H1 (cell line): ENCODE measurements at regions not wholly inside any gene's neighbourhood (a gene's known extent, or its start where the extent isn't known, plus 50 kb on each side); places are given as distances from the start of the nearest gene placed in this dataset.

Source experiments
- CTCF ChIA-PET: fragments of 300-600 bp; sonication (Branson Sonifier 250); formaldehyde crosslinking; loops from one replicate; lab custom pipeline; 2021; ENCODE audit not compliant: partially characterized antibody; lab: Charles Lee
- POLR2A ChIA-PET: fragments of 300-600 bp; sonication (Branson Sonifier 250); formaldehyde crosslinking; loops from one replicate; lab custom pipeline; 2021; ENCODE audit warnings: inconsistent platforms; ENCODE audit not compliant: partially characterized antibody; lab: Charles Lee
- DNase-seq, 2 experiments: peaks; one replicate each; pipeline versions ENCODE4 v3.0.0 to v3.0.0-alpha.2; 2010 to 2022; ENCODE audit warnings: low spot score in 2 of 2, low read depth in 1 of 2, mixed read lengths in 1 of 2
- FAIRE-seq: peaks from 2 replicates; lab custom pipeline; 2011; peaks lifted over from hg19 to GRCh38; lab: Jason Lieb, UNC
- H2AFZ ChIP-seq: 2 replicates; pipeline ENCODE4 v1.8.1; 2012; ENCODE audit warnings: low read length, inconsistent platforms
- H2AK5ac ChIP-seq: 2 replicates; pipeline ENCODE4 v1.6.1; 2013; ENCODE audit warnings: low read depth, low read length
- H2BK120ac ChIP-seq: replicated peaks from 2 replicates; pipeline ENCODE3; 2013; ENCODE audit warnings: low read depth, low read length, inconsistent platforms
- H2BK12ac ChIP-seq: 2 replicates; pipeline ENCODE4 v1.6.1; 2013; ENCODE audit warnings: low read depth, low read length
- H2BK15ac ChIP-seq: 2 replicates; pipeline ENCODE4 v1.6.1; 2013; ENCODE audit warnings: low read length
- H2BK20ac ChIP-seq: 2 replicates; pipeline ENCODE4 v1.6.1; 2013; ENCODE audit warnings: low read length
- H2BK5ac ChIP-seq: 2 replicates; pipeline ENCODE4 v1.6.1; 2013; ENCODE audit warnings: low read depth, low read length
- H3K14ac ChIP-seq: 2 replicates; pipeline ENCODE4 v1.6.1; 2013; ENCODE audit warnings: inconsistent platforms; ENCODE audit not compliant: insufficient read length
- H3K18ac ChIP-seq: 2 replicates; pipeline ENCODE4 v1.6.1; 2013; ENCODE audit warnings: low read length; ENCODE audit errors: extremely low read depth
- H3K23ac ChIP-seq: 2 replicates; pipeline ENCODE4 v1.6.1; 2013; ENCODE audit warnings: inconsistent platforms; ENCODE audit not compliant: insufficient read length
- H3K23me2 ChIP-seq: 2 replicates; pipeline ENCODE4 v1.6.1; 2013; ENCODE audit warnings: low read depth, low read length
- H3K27ac ChIP-seq: 2 replicates; pipeline ENCODE4 v1.6.1; 2011; ENCODE audit warnings: low read depth, low read length, inconsistent platforms
- H3K27me3 ChIP-seq, 4 experiments: replicated peaks in 1 of 4; 1 replicate in 1 of 4; 2 replicates in 3 of 4; pipeline versions ENCODE4 v1.6.1 to v1.8.1; 2011 to 2013; ENCODE audit warnings: low read length in 3 of 4, mild to moderate bottlenecking in 3 of 4, inconsistent platforms in 2 of 4, mixed read lengths in 2 of 4, moderate library complexity in 1 of 4; ENCODE audit not compliant: control insufficient read depth in 3 of 4, insufficient read depth in 3 of 4; ENCODE audit errors: extremely low read depth in 1 of 4
- H3K36me3 ChIP-seq, 4 experiments: 2 replicates each; pipeline versions ENCODE4 v1.6.1 to v1.8.1; 2011 to 2013; ENCODE audit warnings: mild to moderate bottlenecking in 4 of 4, low read length in 3 of 4, moderate library complexity in 2 of 4, control low read depth in 1 of 4, inconsistent platforms in 1 of 4; ENCODE audit not compliant: insufficient read depth in 4 of 4, control insufficient read depth in 2 of 4
- H3K4ac ChIP-seq: replicated peaks from 2 replicates; pipeline ENCODE3; 2013; ENCODE audit warnings: low read length, low read depth, mixed read lengths, inconsistent platforms; ENCODE audit not compliant: insufficient read length
- H3K4me1 ChIP-seq, 4 experiments: replicated peaks in 1 of 4; 1 replicate in 1 of 4; 2 replicates in 3 of 4; pipeline versions ENCODE4 v1.6.1 to v1.8.1; 2011 to 2013; ENCODE audit warnings: low read length in 3 of 4, inconsistent platforms in 2 of 4, mixed read lengths in 1 of 4; ENCODE audit not compliant: insufficient read depth in 4 of 4, control insufficient read depth in 3 of 4
- H3K4me2 ChIP-seq, 2 experiments: 2 replicates each; pipeline versions ENCODE4 v1.6.1 to v1.8.1; 2011 to 2013; ENCODE audit warnings: low read depth in 2 of 2, low read length in 2 of 2, control low read depth in 1 of 2, inconsistent platforms in 1 of 2, mild to moderate bottlenecking in 1 of 2; ENCODE audit not compliant: insufficient read depth in 1 of 2
- H3K4me3 ChIP-seq, 4 experiments: fragments of 200-600, 300-600 bp in 1 of 4; sonication (generic), shearing (Covaris generic), sonication (Bioruptor Twin) in 1 of 4; 2 replicates each; pipeline versions ENCODE4 v1.5.1 to v1.8.1; 2011 to 2016; ENCODE audit warnings: low read length in 4 of 4, low read depth in 3 of 4, control low read depth in 2 of 4, inconsistent platforms in 2 of 4, mild to moderate bottlenecking in 2 of 4, mixed read lengths in 1 of 4, moderate library complexity in 1 of 4; ENCODE audit not compliant: insufficient read depth in 2 of 4; ENCODE audit errors: extremely low read depth in 1 of 4
- H3K56ac ChIP-seq: replicated peaks from 2 replicates; pipeline ENCODE3; 2013; ENCODE audit warnings: low read depth, mild to moderate bottlenecking, mixed read lengths, low read length, inconsistent platforms; ENCODE audit not compliant: insufficient read length
- H3K79me1 ChIP-seq: 2 replicates; pipeline ENCODE4 v1.6.1; 2013; ENCODE audit warnings: low read depth, low read length, control low read depth
- H3K79me2 ChIP-seq, 2 experiments: 2 replicates each; pipeline versions ENCODE4 v1.6.1 to v1.8.1; 2012 to 2013; ENCODE audit warnings: low read length in 2 of 2, mild to moderate bottlenecking in 2 of 2, inconsistent platforms in 1 of 2; ENCODE audit not compliant: insufficient read depth in 2 of 2, control insufficient read depth in 1 of 2
- H3K9ac ChIP-seq, 4 experiments: replicated peaks in 1 of 4; 1 replicate in 1 of 4; 2 replicates in 3 of 4; pipeline versions ENCODE4 v1.6.1 to v1.8.1; 2011 to 2013; ENCODE audit warnings: low read depth in 3 of 4, low read length in 3 of 4, control low read depth in 2 of 4, mild to moderate bottlenecking in 2 of 4, moderate library complexity in 2 of 4, inconsistent platforms in 1 of 4; ENCODE audit errors: extremely low read depth in 1 of 4
- H3K9me3 ChIP-seq, 2 experiments: 2 replicates each; pipeline versions ENCODE4 v1.6.1 to v1.8.1; 2012 to 2013; ENCODE audit warnings: mild to moderate bottlenecking in 2 of 2, moderate library complexity in 2 of 2, control low read depth in 1 of 2, inconsistent platforms in 1 of 2, low read depth in 1 of 2, low read length in 1 of 2, mixed read lengths in 1 of 2; ENCODE audit not compliant: insufficient read depth in 2 of 2
- H4K20me1 ChIP-seq, 2 experiments: replicated peaks in 1 of 2; 2 replicates each; pipeline versions ENCODE3 to v1.8.1; 2011 to 2013; ENCODE audit warnings: inconsistent platforms in 2 of 2, low read length in 2 of 2, mild to moderate bottlenecking in 1 of 2; ENCODE audit not compliant: insufficient read depth in 2 of 2, control insufficient read depth in 1 of 2
- H4K5ac ChIP-seq: 2 replicates; pipeline ENCODE4 v1.6.1; 2013; ENCODE audit warnings: low read length, low read depth, mixed read lengths, inconsistent platforms; ENCODE audit not compliant: insufficient read length
- H4K8ac ChIP-seq: 2 replicates; pipeline ENCODE4 v1.8.0; 2013; ENCODE audit warnings: mild to moderate bottlenecking, moderate library complexity, low read length, inconsistent platforms; ENCODE audit not compliant: insufficient read depth; ENCODE audit errors: extremely low read depth
- H4K91ac ChIP-seq: replicated peaks from 2 replicates; pipeline ENCODE3; 2013; ENCODE audit warnings: low read length, mixed read lengths, inconsistent platforms; ENCODE audit not compliant: insufficient read length
- CHD1 ChIP-seq: IDR thresholded peaks from 2 replicates; pipeline ENCODE4 v1.6.1; 2012; ENCODE audit warnings: low read depth, low read length, improper control_type of control experiment
- CHD2 ChIP-seq: IDR thresholded peaks from 2 replicates; pipeline ENCODE4 v1.6.1; 2012; ENCODE audit warnings: low read length, improper control_type of control experiment
- KDM4A ChIP-seq: IDR thresholded peaks from one replicate; pipeline ENCODE4 v1.7.1; 2012; ENCODE audit warnings: low read depth, mild to moderate bottlenecking, moderate library complexity, low read length, inconsistent platforms; ENCODE audit not compliant: severe bottlenecking
- RAD21 ChIP-seq, 2 experiments: IDR thresholded peaks in 1 of 2; conservative IDR thresholded peaks in 1 of 2; 2 replicates each; pipeline ENCODE4 v1.6.1; 2011; ENCODE audit warnings: low read depth in 2 of 2, low read length in 2 of 2, improper control_type of control experiment in 1 of 2, inconsistent platforms in 1 of 2, mild to moderate bottlenecking in 1 of 2, moderate library complexity in 1 of 2
- YY1 ChIP-seq: IDR thresholded peaks from 2 replicates; pipeline ENCODE4 v1.6.1; 2011; ENCODE audit warnings: low read depth, mild to moderate bottlenecking, low read length
- WGBS, 2 experiments: shearing (Covaris generic) in 1 of 2; methylation state at CpG; one replicate each; pipeline versions ENCODE4 v1.1.6 to v1.1.7; 2013 to 2015; ENCODE audit warnings: low lambda C conversion rate in 2 of 2, mixed read lengths in 2 of 2, inconsistent platforms in 1 of 2, low coverage in 1 of 2, missing lambda C conversion rate in 1 of 2; ENCODE audit not compliant: insufficient replicate concordance in 2 of 2, insufficient coverage in 1 of 2, insufficient read length in 1 of 2; ENCODE audit errors: extremely low coverage in 1 of 2, missing lambda C conversion rate in 1 of 2; 5-methylcytosine and 5-hydroxymethylcytosine counted together

GRCh38 chr10:53638006-53638405 lies 865.4 kb upstream of the MBL2 start:
- H2BK120ac ChIP-seq = no peak overlapping the region
- no peaks in the 10 kb centered on the region for H4K20me1 ChIP-seq
- no peaks in the 10 kb centered on the region for H3K27me3 ChIP-seq
- no peak overlapping the region for H2BK5ac ChIP-seq
- no peak overlapping the region for H3K56ac ChIP-seq
- H4K8ac ChIP-seq = no peak overlapping the region
- H2BK20ac ChIP-seq = no peak overlapping the region
- H2AFZ ChIP-seq = peak overlapping the region; percentile 77; the same call in 1 of the 2 replicates
- no peaks in the 10 kb centered on the region for H3K79me2 ChIP-seq
- H2BK15ac ChIP-seq = no peak overlapping the region
- ChIA-PET CTCF (interaction anchor here (1.5 kb wide), 1 partner anchor 13 kb away, joined by 4 read pairs; no protein-coding TSS in a partner anchor), POLR2A (no interaction called here)
- no peak overlapping the region for H3K18ac ChIP-seq
- H3K9ac ChIP-seq = no peak overlapping the region
- no peak overlapping the region for H2AK5ac ChIP-seq
- no peak overlapping the region for H4K91ac ChIP-seq
- no peak for FAIRE-seq
- H3K36me3 ChIP-seq = no peaks in the 10 kb centered on the region
- no peak overlapping the region for H3K4me3 ChIP-seq
- H2BK12ac ChIP-seq = no peak overlapping the region
- WGBS, 2 experiments = 83% methylated on average over 4 of the region's 4 CpGs; no CpG with 5 or more reads in 1 of the 2 experiments
- H3K4ac ChIP-seq = no peak overlapping the region
- no peaks in the 10 kb centered on the region for H3K9me3 ChIP-seq
- H4K5ac ChIP-seq = no peak overlapping the region
- H3K4me1 ChIP-seq = peaks cover 0 to 2% (median 0%) of the 10 kb centered on the region in 4 experiments; a peak in 1 of 7 replicates
- H3K23me2 ChIP-seq = no peaks in the 10 kb centered on the region
- no peak for DNase-seq
- H3K23ac ChIP-seq = no peak overlapping the region
- no peak overlapping the region for H3K27ac ChIP-seq
- no peaks in the 10 kb centered on the region for H3K79me1 ChIP-seq
- H3K4me2 ChIP-seq = no peak overlapping the region
- TF ChIP-seq KDM4A = no peak
- TF ChIP-seq CHD2 = no peak
- TF ChIP-seq YY1 = no peak
- TF ChIP-seq RAD21 (IDR thresholded peaks at IDR 0.05 in 1 of 2, conservative IDR thresholded peaks at IDR 0.05 in 1 of 2; ENCODE audit: low read depth in 2 of 2, low read length in 2 of 2) = no peak
- TF ChIP-seq CHD1 = no peak
- H3K14ac ChIP-seq = no peak overlapping the region
